Tibial nerve (tissue), 3 donors: ENCODE measurements at regions not wholly inside any gene's neighbourhood (a gene's known extent, or its start where the extent isn't known, plus 50 kb on each side); places are given as distances from the start of the nearest gene placed in this dataset.

ENCODE experiments used
- CTCF ChIP-seq, 5 experiments: fragments of 200-600 bp in 3 of 5; fragments of 450-650 bp in 2 of 5; sonication (generic) in 3 of 5; IDR thresholded peaks; one replicate each; pipeline ENCODE4 v1.5.1; 2016 to 2019; ENCODE audit warnings: antibody characterized with exemption in 5 of 5, mild to moderate bottlenecking in 3 of 5, moderate library complexity in 2 of 5
- POLR2A ChIP-seq, 2 donors: fragments of 450-650 bp; IDR thresholded peaks; one replicate each; pipeline ENCODE4 v1.6.1; 2017; ENCODE audit warnings: antibody characterized with exemption in 2 of 2, mild to moderate bottlenecking in 2 of 2, moderate library complexity in 2 of 2

DNA sequence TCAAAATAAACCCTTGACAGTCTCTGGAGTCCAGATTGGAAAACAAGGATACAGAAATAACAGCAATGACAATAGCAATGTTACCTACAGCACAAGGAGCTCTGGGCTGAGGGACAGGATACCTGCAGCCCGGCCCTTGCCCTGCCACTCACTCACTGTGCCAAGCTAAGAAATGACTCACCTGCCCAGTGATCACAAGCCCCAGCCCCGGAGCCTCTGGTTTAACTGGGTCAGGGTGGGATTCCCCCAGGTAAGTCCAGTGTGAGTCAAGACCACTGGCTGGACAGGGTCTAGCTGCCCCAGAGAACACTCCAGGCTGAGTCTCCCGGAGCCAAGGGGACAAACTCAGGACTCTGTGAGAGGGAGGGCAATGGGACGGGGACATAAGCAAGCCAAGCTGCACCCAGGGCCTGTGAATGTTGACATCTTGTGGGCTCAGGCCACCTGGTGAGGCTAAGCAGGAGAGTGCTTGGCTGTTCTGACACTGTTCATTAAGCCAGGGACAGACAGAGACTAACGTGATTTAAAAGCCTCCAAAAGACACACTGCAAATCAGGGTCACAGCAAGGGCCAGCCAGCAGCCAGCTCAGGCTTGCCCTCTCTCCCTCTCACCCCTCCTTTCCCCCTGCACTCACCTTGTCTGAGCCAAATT, 64.1 kb downstream of the MIS18A start:
- TF ChIP-seq POLR2A (IDR thresholded peaks at IDR 0.05) (no peak), CTCF (IDR thresholded peaks at IDR 0.05) (no peak)
